Caco-2 (cell line): ENCODE measurements at regions not wholly inside any gene's neighbourhood (a gene's known extent, or its start where the extent isn't known, plus 50 kb on each side); places are given as distances from the start of the nearest gene placed in this dataset.

Source experiments
- BruUV-seq: library from RNA; stranded (reverse); fragments of 400-500 nt; replicated peaks from 2 replicates; lab custom pipeline; 2021; lab: Mats Ljungman, UMichigan
- CTCF ChIA-PET: fragments of 300-600 bp; sonication (Branson Sonifier 250); formaldehyde crosslinking; loops from one replicate; lab custom pipeline; 2022; ENCODE audit warnings: antibody characterized with exemption; lab: Charles Lee
- POLR2A ChIA-PET: fragments of 300-600 bp; sonication (Branson Sonifier 250); formaldehyde crosslinking; loops from one replicate; lab custom pipeline; 2022; ENCODE audit warnings: antibody characterized with exemption; lab: Charles Lee
- DNase-seq, 2 experiments: peaks; one replicate each; pipeline versions ENCODE4 v3.0.0 to v3.0.0-alpha.2; 2020 to 2022
- H3K27me3 ChIP-seq: replicated peaks from 2 replicates; pipeline ENCODE4 v1.6.0; 2011; ENCODE audit warnings: low read length; ENCODE audit not compliant: control insufficient read depth, insufficient read depth
- H3K36me3 ChIP-seq: 2 replicates; pipeline ENCODE4 v1.5.1; 2011; ENCODE audit warnings: low read length; ENCODE audit not compliant: control insufficient read depth, insufficient read depth
- H3K4me1 ChIP-seq: fragments of 250-450 bp; sonication (Bioruptor Pico); 2 replicates; pipeline ENCODE4 v1.5.1; 2020; ENCODE audit warnings: mild to moderate bottlenecking
- H3K4me3 ChIP-seq: 2 replicates; pipeline ENCODE4 v1.5.1; 2011; ENCODE audit warnings: low read depth, mild to moderate bottlenecking, control low read depth, low read length
- H3K9me3 ChIP-seq: fragments of 250-450 bp; sonication (Bioruptor Pico); 2 replicates; pipeline ENCODE4 v1.5.1; 2020; ENCODE audit warnings: mild to moderate bottlenecking, moderate library complexity
- H3K27ac Mint-ChIP-seq: one replicate; pipeline ENCODE4 v1.8.0; 2022; ENCODE audit warnings: mixed read lengths; ENCODE audit not compliant: unreplicated experiment
- H3K27me3 Mint-ChIP-seq: one replicate; pipeline ENCODE4 v1.8.0; 2022; ENCODE audit warnings: mixed read lengths; ENCODE audit not compliant: insufficient read depth, unreplicated experiment
- H3K36me3 Mint-ChIP-seq: one replicate; pipeline ENCODE4 v1.8.0; 2022; ENCODE audit warnings: mild to moderate bottlenecking, mixed read lengths; ENCODE audit not compliant: insufficient read depth, unreplicated experiment
- H3K4me1 Mint-ChIP-seq: one replicate; pipeline ENCODE4 v1.8.0; 2022; ENCODE audit warnings: low read depth, mixed read lengths; ENCODE audit not compliant: unreplicated experiment
- H3K4me3 Mint-ChIP-seq: one replicate; pipeline ENCODE4 v1.8.0; 2022; ENCODE audit warnings: mild to moderate bottlenecking, moderate library complexity, mixed read lengths; ENCODE audit not compliant: unreplicated experiment
- H3K9me3 Mint-ChIP-seq: one replicate; pipeline ENCODE4 v1.8.0; 2022; ENCODE audit warnings: mixed read lengths; ENCODE audit not compliant: unreplicated experiment
- intact Hi-C: fragments of 100-400 bp; cut with micrococcal nuclease; formaldehyde crosslinking; loops from one replicate; pipeline ENCODE4 v1.10.0; 2022; ENCODE audit not compliant: unreplicated experiment
- TF ChIP-seq, protein P1 (sequence below), 2 experiments: fragments of 200-600 bp in 1 of 2; IDR thresholded peaks; 1 replicate in 1 of 2; 2 replicates in 1 of 2; pipeline versions ENCODE4 v1.5.1 to v1.8.0; 2011 to 2022; ENCODE audit warnings: antibody characterized with exemption in 1 of 2, control low read depth in 1 of 2, inconsistent platforms in 1 of 2, low read depth in 1 of 2, low read length in 1 of 2, mild to moderate bottlenecking in 1 of 2, moderate library complexity in 1 of 2; ENCODE audit not compliant: insufficient read depth in 1 of 2, severe bottlenecking in 1 of 2, unreplicated experiment in 1 of 2

GRCh38 chr4:79178760-79179159 lies 147.1 kb downstream of the NAA11 start:
- no peaks in the 10 kb centered on the region for H3K9me3 ChIP-seq
- Mint-ChIP-seq H3K36me3 (no peaks in the 10 kb centered on the region), H3K4me1 (no peaks in the 10 kb centered on the region), H3K27me3 (peaks cover 2% of the 10 kb centered on the region), H3K27ac (no peak overlapping the region), H3K9me3 (no peaks in the 10 kb centered on the region), H3K4me3 (no peak overlapping the region)
- BruUV-seq, result no TSS peak
- no peak for DNase-seq
- no peak overlapping the region for H3K4me3 ChIP-seq
- CTCF ChIA-PET, result no interaction called here
- no peaks in the 10 kb centered on the region for H3K27me3 ChIP-seq
- POLR2A ChIA-PET, result no interaction called here
- TF ChIP-seq, protein P1, sequence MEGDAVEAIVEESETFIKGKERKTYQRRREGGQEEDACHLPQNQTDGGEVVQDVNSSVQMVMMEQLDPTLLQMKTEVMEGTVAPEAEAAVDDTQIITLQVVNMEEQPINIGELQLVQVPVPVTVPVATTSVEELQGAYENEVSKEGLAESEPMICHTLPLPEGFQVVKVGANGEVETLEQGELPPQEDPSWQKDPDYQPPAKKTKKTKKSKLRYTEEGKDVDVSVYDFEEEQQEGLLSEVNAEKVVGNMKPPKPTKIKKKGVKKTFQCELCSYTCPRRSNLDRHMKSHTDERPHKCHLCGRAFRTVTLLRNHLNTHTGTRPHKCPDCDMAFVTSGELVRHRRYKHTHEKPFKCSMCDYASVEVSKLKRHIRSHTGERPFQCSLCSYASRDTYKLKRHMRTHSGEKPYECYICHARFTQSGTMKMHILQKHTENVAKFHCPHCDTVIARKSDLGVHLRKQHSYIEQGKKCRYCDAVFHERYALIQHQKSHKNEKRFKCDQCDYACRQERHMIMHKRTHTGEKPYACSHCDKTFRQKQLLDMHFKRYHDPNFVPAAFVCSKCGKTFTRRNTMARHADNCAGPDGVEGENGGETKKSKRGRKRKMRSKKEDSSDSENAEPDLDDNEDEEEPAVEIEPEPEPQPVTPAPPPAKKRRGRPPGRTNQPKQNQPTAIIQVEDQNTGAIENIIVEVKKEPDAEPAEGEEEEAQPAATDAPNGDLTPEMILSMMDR (IDR thresholded peaks at IDR 0.05; ENCODE audit: insufficient read depth in 1 of 2, low read depth in 1 of 2, low read length in 1 of 2, severe bottlenecking in 1 of 2, unreplicated experiment in 1 of 2), result no peak
- no peaks in the 10 kb centered on the region for H3K4me1 ChIP-seq
- H3K36me3 ChIP-seq, result no peaks in the 10 kb centered on the region
- intact Hi-C loops, result no loop called here

DNA sequence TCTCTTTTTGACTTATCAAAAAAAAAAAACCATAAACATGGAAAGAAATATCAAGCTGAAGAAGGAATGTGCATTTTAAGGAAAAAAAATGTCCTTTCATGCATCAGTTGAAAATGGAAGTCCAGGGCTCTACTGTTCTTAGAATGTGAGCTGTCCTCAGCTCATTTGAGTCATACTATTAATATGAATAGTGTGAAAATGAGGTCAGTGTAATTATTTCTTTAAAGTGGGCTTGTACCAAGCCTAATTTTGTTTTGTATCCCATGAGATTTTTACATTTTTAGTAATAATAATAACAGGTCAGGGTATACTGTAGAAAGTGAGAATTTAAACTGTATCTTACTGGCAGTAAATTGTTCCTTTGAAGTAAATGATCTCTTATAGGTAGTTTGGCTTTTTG lies 148.5 kb downstream of the NAA11 start:
- Mint-ChIP-seq H3K9me3 (no peaks in the 10 kb centered on the region), H3K4me3 (no peak overlapping the region), H3K27ac (no peak overlapping the region), H3K36me3 (no peaks in the 10 kb centered on the region), H3K27me3 (peaks cover 2% of the 10 kb centered on the region), H3K4me1 (no peaks in the 10 kb centered on the region)
- intact Hi-C loops, result no loop called here
- H3K27me3 ChIP-seq, result no peaks in the 10 kb centered on the region
- no peak overlapping the region for H3K4me3 ChIP-seq
- POLR2A ChIA-PET, result no interaction called here
- DNase-seq, result no peak
- no peaks in the 10 kb centered on the region for H3K4me1 ChIP-seq
- TF ChIP-seq, protein P1 (IDR thresholded peaks at IDR 0.05; ENCODE audit: insufficient read depth in 1 of 2, low read depth in 1 of 2, low read length in 1 of 2, severe bottlenecking in 1 of 2, unreplicated experiment in 1 of 2), result no peak
- H3K36me3 ChIP-seq, result no peaks in the 10 kb centered on the region
- no TSS peak for BruUV-seq
- no peaks in the 10 kb centered on the region for H3K9me3 ChIP-seq
- CTCF ChIA-PET, result no interaction called here

DNA sequence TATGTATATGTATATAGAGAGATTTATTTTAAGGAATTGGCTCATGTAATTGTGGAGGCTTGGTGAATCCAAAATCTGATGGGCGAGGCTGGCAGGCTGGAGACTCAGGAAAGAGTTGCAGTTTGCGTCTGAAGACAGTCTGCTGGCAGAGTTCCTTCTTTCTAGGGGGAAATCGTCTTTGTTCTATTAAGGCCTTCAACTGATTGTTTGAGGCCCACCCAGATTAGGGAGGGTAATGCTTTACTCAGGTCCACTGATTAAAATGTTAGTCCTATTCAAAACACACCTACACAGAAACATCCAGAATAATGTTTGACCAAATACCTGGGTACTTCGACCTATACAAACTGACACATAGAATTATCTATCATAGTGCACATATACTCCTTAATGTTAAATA lies 149.5 kb downstream of the NAA11 start:
- no peaks in the 10 kb centered on the region for H3K4me1 Mint-ChIP-seq
- intact Hi-C loops, result no loop called here
- H3K27ac Mint-ChIP-seq, result no peak overlapping the region
- Histone ChIP-seq H3K9me3 (no peaks in the 10 kb centered on the region), H3K4me3 (no peak overlapping the region), H3K36me3 (no peaks in the 10 kb centered on the region), H3K4me1 (no peaks in the 10 kb centered on the region), H3K27me3 (no peaks in the 10 kb centered on the region)
- ChIA-PET POLR2A (no interaction called here), CTCF (no interaction called here)
- TF ChIP-seq, protein P1 (IDR thresholded peaks at IDR 0.05; ENCODE audit: insufficient read depth in 1 of 2, low read depth in 1 of 2, low read length in 1 of 2, severe bottlenecking in 1 of 2, unreplicated experiment in 1 of 2), result no peak
- no peaks in the 10 kb centered on the region for H3K9me3 Mint-ChIP-seq
- H3K27me3 Mint-ChIP-seq, result no peaks in the 10 kb centered on the region
- DNase-seq, result no peak
- H3K4me3 Mint-ChIP-seq, result no peak overlapping the region
- H3K36me3 Mint-ChIP-seq, result no peaks in the 10 kb centered on the region
- BruUV-seq, result no TSS peak
